ENCODE measurements at regions not wholly inside any gene's neighbourhood (a gene's known extent, or its start where the extent isn't known, plus 50 kb on each side); places are given as distances from the start of the nearest gene placed in this dataset.

DNA sequence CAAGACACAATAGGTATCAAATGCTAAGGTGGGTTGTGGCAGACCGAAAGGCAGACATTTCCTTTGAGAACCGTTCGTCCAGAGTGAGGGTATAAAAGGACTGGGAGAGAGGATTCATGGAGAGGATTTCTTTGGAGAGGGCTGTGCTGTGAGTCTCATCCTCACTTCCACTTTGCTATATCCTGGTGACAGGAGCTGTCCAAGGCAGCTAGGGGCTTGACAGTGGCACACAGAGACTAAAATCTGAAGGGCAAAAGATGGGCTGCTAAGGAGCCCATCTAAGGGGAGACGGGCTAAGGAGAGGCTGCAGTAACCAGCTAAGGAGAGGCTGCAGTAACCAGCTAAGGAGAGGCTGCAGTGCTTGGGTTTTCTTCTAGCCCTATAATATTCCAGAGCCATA, 214.0 kb upstream of the ADRA1B start:
- TF ChIP-seq, protein P1, sequence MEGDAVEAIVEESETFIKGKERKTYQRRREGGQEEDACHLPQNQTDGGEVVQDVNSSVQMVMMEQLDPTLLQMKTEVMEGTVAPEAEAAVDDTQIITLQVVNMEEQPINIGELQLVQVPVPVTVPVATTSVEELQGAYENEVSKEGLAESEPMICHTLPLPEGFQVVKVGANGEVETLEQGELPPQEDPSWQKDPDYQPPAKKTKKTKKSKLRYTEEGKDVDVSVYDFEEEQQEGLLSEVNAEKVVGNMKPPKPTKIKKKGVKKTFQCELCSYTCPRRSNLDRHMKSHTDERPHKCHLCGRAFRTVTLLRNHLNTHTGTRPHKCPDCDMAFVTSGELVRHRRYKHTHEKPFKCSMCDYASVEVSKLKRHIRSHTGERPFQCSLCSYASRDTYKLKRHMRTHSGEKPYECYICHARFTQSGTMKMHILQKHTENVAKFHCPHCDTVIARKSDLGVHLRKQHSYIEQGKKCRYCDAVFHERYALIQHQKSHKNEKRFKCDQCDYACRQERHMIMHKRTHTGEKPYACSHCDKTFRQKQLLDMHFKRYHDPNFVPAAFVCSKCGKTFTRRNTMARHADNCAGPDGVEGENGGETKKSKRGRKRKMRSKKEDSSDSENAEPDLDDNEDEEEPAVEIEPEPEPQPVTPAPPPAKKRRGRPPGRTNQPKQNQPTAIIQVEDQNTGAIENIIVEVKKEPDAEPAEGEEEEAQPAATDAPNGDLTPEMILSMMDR (IDR thresholded peaks at IDR 0.05; ENCODE audit: low read depth, low read length, missing input control): no peak
- no peak for TF ChIP-seq RXRA (IDR thresholded peaks at IDR 0.05)
- no peak for TF ChIP-seq YY1 (IDR thresholded peaks at IDR 0.05)
- TF ChIP-seq FOXA1 (IDR thresholded peaks at IDR 0.05): no peak
- TF ChIP-seq SP1 (IDR thresholded peaks at IDR 0.05): no peak
- TF ChIP-seq ZBTB33 (IDR thresholded peaks at IDR 0.05): no peak
- no peak for TF ChIP-seq ATF3 (IDR thresholded peaks at IDR 0.05)
- TF ChIP-seq MAX (IDR thresholded peaks at IDR 0.05): no peak
- no peak for TF ChIP-seq EGR1 (IDR thresholded peaks at IDR 0.05; ENCODE audit: low read depth in 2 of 2)
- TF ChIP-seq TAF1 (conservative IDR thresholded peaks at IDR 0.05): no peak
- TF ChIP-seq, protein P2, sequence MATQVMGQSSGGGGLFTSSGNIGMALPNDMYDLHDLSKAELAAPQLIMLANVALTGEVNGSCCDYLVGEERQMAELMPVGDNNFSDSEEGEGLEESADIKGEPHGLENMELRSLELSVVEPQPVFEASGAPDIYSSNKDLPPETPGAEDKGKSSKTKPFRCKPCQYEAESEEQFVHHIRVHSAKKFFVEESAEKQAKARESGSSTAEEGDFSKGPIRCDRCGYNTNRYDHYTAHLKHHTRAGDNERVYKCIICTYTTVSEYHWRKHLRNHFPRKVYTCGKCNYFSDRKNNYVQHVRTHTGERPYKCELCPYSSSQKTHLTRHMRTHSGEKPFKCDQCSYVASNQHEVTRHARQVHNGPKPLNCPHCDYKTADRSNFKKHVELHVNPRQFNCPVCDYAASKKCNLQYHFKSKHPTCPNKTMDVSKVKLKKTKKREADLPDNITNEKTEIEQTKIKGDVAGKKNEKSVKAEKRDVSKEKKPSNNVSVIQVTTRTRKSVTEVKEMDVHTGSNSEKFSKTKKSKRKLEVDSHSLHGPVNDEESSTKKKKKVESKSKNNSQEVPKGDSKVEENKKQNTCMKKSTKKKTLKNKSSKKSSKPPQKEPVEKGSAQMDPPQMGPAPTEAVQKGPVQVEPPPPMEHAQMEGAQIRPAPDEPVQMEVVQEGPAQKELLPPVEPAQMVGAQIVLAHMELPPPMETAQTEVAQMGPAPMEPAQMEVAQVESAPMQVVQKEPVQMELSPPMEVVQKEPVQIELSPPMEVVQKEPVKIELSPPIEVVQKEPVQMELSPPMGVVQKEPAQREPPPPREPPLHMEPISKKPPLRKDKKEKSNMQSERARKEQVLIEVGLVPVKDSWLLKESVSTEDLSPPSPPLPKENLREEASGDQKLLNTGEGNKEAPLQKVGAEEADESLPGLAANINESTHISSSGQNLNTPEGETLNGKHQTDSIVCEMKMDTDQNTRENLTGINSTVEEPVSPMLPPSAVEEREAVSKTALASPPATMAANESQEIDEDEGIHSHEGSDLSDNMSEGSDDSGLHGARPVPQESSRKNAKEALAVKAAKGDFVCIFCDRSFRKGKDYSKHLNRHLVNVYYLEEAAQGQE (IDR thresholded peaks at IDR 0.05): no peak
- TF ChIP-seq RAD21 (IDR thresholded peaks at IDR 0.05): no peak
